GM19467 (cell line): ENCODE measurements at regions not wholly inside any gene's neighbourhood (a gene's known extent, or its start where the extent isn't known, plus 50 kb on each side); places are given as distances from the start of the nearest gene placed in this dataset.
"Not testable (repeated sequence)": the region's sequence is repeated elsewhere in the genome, so short reads cannot be mapped to it uniquely, and the experiment has no call there.

Source experiments
- ATAC-seq: cut with Tn5 transposase; IDR thresholded peaks from one replicate; pipeline ENCODE4 v1.9.1; 2021; ENCODE audit warnings: mild to moderate bottlenecking, moderate library complexity; ENCODE audit not compliant: unreplicated experiment

- no peak for ATAC-seq
Observed at GRCh38 chr3:40695848-40696247, 171.1 kb downstream of the ZNF621 start.

- not testable (repeated sequence) for ATAC-seq
Observed at GRCh38 chr3:40698611-40699010, 173.9 kb downstream of the ZNF621 start.

GRCh38 chr3:40701016-40701588 is 176.3 kb downstream of the ZNF621 start:
- ATAC-seq: no peak

- ATAC-seq: no peak
Observed at GRCh38 chr3:40704224-40704623, 179.5 kb downstream of the ZNF621 start.

DNA sequence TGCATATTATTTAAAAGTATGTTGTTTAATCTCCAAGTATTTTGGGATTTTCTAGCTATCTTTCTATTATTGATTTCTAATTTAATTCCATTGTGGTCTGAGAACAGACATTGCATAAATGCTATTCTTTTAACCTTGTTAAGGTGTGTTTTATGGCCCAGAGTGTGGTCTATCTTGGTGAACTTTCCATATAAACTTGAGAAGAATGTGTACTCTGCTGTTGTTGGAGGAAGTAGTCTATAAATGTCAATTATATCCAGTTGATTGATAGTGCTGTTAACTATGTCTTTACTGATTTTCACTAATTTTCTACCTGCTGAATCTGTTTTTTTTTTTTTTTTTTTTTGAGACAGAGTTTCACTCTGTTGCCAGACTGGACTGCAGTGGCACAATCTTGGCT is 180.9 kb downstream of the ZNF621 start:
- no peak for ATAC-seq

- ATAC-seq: no peak
Observed at GRCh38 chr3:40713306-40713705, 188.5 kb downstream of the ZNF621 start.

GRCh38 chr3:40713795-40714194 is 189.0 kb downstream of the ZNF621 start:
- no peak for ATAC-seq

- no peak for ATAC-seq
Observed at GRCh38 chr3:40714771-40715345, 190.1 kb downstream of the ZNF621 start.

GRCh38 chr3:40715551-40715950 is 190.8 kb downstream of the ZNF621 start:
- no peak for ATAC-seq

DNA sequence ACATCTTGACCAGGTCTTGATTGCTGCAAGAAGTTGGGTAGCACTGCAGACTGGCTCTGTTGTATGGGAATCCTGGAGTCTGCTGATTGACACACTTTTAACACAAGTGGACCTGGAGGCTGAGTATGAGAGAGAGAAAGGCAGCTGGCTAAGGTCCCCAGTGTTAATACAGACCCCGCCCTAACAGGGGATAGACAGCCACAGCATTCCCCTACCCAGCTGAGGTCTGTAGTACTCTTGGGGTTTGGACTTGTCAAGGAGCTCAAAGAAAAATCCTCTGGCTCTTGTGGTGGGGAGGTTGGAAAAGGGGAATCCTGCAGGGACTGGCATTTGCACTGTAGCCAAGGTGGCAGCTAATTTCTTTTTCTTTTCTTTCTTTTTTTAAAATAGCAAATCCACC is 192.7 kb downstream of the ZNF621 start:
- ATAC-seq: no peak

DNA sequence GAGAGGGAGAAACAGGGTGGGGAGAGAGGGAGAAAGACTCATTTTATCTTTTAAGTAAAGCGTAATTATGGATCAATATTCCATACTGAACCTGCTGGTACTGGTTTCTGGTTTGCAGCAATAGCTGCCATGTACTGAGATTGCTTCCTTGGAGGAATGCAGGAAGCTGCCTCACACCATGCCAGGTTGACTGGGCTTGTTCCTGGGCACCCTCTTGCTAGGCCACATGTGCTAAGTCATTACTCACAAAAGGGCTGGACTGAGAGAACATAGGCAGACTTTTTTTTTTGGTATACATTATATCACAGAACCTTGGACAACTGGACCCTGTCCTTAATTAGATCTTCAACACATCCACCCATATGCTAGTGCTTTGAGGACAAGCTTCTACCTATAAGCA is 193.4 kb downstream of the ZNF621 start:
- peak; percentile 13 for ATAC-seq

DNA sequence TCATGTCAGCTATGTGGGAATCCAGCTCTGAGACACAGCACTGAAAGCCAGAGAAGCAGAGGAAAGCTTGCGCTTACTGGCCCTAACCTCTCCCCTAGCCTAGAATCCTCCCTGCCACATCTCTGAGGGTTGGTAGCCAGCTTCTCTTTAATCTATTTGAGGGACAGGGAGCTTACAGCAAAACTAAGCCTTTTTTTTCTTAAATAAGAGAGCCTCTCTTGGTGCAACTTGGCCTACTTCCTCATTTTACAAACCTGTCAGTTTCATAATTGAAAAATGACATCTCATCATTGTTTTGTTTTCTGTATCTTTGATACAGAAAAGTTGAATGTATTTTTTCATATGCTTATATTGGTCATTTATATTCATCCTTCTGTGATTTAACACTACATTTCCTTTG is 193.9 kb downstream of the ZNF621 start:
- ATAC-seq: peak; percentile 84

- ATAC-seq: no peak
Observed at GRCh38 chr3:40719660-40720287, 195.0 kb downstream of the ZNF621 start.

DNA sequence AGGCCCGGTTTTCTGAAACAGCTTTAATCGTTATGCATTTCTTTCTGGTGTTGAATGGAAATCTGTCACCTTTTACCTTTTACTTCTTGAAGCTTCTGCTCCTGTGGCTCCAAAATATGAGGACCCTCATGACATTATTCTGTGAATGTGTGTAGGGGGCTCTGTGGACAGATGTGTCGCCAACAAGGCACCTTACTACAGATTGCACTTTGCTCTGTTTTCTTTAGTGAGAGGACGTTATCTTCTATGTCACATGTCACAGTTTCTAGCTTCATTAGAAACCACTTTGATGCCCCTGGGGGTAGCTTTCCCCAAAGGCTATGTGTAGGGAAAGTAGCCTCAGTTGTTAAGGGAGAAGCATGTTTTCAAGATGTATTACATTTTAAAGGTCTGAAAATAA is 195.6 kb downstream of the ZNF621 start:
- no peak for ATAC-seq

DNA sequence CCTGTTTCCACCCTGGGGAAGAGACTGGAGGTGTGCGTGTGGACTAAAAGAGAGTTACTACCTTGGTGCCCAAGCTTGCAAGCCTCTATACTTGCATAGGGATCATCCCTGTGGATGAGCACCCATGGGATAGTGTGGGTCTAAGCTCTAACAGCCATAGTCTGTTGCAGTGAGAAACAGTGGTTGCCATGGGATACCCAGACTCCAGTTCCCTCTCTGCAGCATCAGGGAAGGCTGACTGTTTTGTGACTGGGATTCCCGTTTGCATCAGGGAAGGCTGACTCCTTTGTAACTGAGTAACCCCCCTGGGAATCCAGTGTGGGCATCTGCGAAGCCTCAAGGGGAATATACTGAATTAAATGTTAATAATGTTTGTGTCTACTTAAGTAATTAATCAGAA is 196.1 kb downstream of the ZNF621 start:
- no peak for ATAC-seq

- ATAC-seq: no peak
Observed at GRCh38 chr3:40723083-40723660, 198.4 kb downstream of the ZNF621 start.

DNA sequence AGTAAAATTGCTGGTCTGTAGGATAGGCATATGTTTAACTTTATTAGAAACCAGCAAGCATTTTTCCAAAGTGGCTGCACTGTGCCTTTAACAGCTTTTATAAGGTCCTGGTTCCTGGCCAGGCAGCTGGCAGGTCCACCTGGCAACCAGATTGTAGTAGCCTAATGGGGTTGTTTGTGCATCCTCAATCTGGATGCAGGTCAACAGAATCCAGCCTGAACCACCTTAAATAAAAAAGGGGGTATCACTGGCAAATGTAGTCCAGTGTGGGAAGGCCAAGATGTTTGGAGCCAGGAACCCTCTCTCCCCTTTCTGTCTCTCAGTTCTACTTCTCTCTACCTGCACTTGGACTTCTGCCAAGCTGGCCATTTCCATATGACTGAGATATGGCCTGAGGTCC is 200.3 kb downstream of the ZNF621 start:
- no peak for ATAC-seq

- ATAC-seq: no peak
Observed at GRCh38 chr3:40731445-40731844, 206.7 kb downstream of the ZNF621 start.

DNA sequence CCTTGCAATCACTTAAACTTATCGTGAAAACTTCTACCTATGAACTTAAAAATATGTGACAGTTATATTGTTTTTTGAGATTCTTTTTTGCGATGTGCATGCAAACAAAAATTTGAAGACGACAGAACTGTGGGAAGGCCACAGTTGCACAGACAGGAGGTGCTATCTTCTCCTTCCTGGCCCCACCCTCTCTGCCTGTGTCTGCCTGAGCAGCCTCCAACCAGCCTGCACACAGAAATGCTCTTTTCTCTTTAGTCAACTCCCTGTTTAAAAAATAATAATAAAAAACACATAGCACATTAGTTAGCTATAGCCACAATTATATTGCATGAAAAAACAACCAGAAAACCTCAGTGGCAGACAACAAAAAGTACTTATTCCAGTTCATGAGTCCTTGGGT is 212.2 kb downstream of the ZNF621 start:
- ATAC-seq: no peak

DNA sequence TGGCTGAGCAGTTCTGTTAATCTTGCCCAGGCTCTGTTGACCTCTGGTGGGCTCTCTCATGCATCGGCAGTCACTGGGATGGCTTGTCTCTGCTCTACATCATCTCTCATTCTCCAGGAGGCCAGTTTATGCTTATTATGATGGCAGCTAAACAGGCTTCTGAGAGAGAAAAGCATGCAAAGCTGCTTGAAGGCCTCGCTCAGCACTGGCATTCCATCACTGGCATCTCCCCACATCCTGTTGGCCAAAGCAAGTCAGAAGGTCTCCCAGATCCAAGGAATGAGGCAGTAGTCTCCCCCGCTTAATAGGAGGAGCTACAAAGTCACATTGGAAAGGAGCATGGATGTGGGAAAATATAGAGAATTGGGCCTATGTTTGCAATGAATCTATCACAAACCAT is 212.6 kb downstream of the ZNF621 start:
- ATAC-seq: no peak

- no peak for ATAC-seq
Observed at GRCh38 chr3:40739971-40740370, 215.2 kb downstream of the ZNF621 start.

GRCh38 chr3:40741729-40742128 is 217.0 kb downstream of the ZNF621 start:
- ATAC-seq: no peak
